Mucosa of rectum (tissue), 2 donors: ENCODE measurements at regions not wholly inside any gene's neighbourhood (a gene's known extent, or its start where the extent isn't known, plus 50 kb on each side); places are given as distances from the start of the nearest gene placed in this dataset.
A peak's percentile ranks its signal among the peaks of the same experiment; 100 is the strongest.

Experiments
- H3K27ac ChIP-seq, 2 donors: one replicate each; pipeline ENCODE4 v1.7.0; 2013; ENCODE audit warnings: inconsistent platforms in 2 of 2, low read depth in 2 of 2, low read length in 2 of 2
- H3K27me3 ChIP-seq, 2 donors: one replicate each; pipeline ENCODE4 v1.7.0; 2013; ENCODE audit warnings: low read length in 2 of 2; ENCODE audit not compliant: control insufficient read depth in 2 of 2, insufficient read depth in 2 of 2
- H3K36me3 ChIP-seq, 2 donors: one replicate each; pipeline ENCODE4 v1.7.0; 2013; ENCODE audit warnings: low read length in 2 of 2; ENCODE audit not compliant: control insufficient read depth in 2 of 2, insufficient read depth in 2 of 2
- H3K4me1 ChIP-seq, 2 donors: one replicate each; pipeline ENCODE4 v1.7.0; 2013; ENCODE audit warnings: low read length in 2 of 2, mild to moderate bottlenecking in 1 of 2; ENCODE audit not compliant: control insufficient read depth in 2 of 2, insufficient read depth in 2 of 2
- H3K4me3 ChIP-seq, 2 donors: one replicate each; pipeline ENCODE4 v1.7.0; 2013; ENCODE audit warnings: low read length in 2 of 2
- H3K9ac ChIP-seq, 2 donors: one replicate each; pipeline ENCODE4 v1.7.0; 2013; ENCODE audit warnings: low read length in 2 of 2, low read depth in 1 of 2, mild to moderate bottlenecking in 1 of 2
- H3K9me3 ChIP-seq, 2 donors: one replicate each; pipeline ENCODE4 v1.7.0; 2013; ENCODE audit warnings: low read length in 2 of 2; ENCODE audit not compliant: control insufficient read depth in 2 of 2
- donor health status: healthy.
- donor health status: Normal muscosa, but diverticular disease.

- H3K4me1 ChIP-seq = no peaks in the 10 kb centered on the region
- no peaks in the 10 kb centered on the region for H3K9me3 ChIP-seq
- no peaks in the 10 kb centered on the region for H3K36me3 ChIP-seq
- H3K27ac ChIP-seq = no peak overlapping the region
- no peaks in the 10 kb centered on the region for H3K27me3 ChIP-seq
- no peak overlapping the region for H3K9ac ChIP-seq
- no peak overlapping the region for H3K4me3 ChIP-seq
These were observed 216.5 kb upstream of the TMEM196 start for GRCh38 chr7:19989906-19990305.

- Histone ChIP-seq H3K9ac (no peak overlapping the region), H3K36me3 (no peaks in the 10 kb centered on the region), H3K9me3 (no peaks in the 10 kb centered on the region), H3K27me3 (no peaks in the 10 kb centered on the region), H3K4me1 (no peaks in the 10 kb centered on the region), H3K4me3 (no peak overlapping the region), H3K27ac (no peak overlapping the region)
These were observed 215.4 kb upstream of the TMEM196 start for GRCh38 chr7:19988860-19989259.

- Histone ChIP-seq H3K9ac (no peak overlapping the region), H3K27me3 (no peaks in the 10 kb centered on the region), H3K36me3 (no peaks in the 10 kb centered on the region), H3K27ac (no peak overlapping the region), H3K4me1 (no peaks in the 10 kb centered on the region), H3K4me3 (no peak overlapping the region), H3K9me3 (no peaks in the 10 kb centered on the region)
These were observed 210.8 kb upstream of the TMEM196 start for GRCh38 chr7:19984231-19984632.

- Histone ChIP-seq H3K36me3 (no peaks in the 10 kb centered on the region), H3K9me3 (no peaks in the 10 kb centered on the region), H3K27me3 (no peaks in the 10 kb centered on the region), H3K4me1 (no peaks in the 10 kb centered on the region), H3K9ac (no peak overlapping the region), H3K27ac (no peak overlapping the region), H3K4me3 (no peak overlapping the region)
These were observed 209.7 kb upstream of the TMEM196 start for GRCh38 chr7:19982841-19983835.

- no peak overlapping the region for H3K9ac ChIP-seq
- peaks cover 4 to 8% of the 10 kb centered on the region in 2 donors for H3K4me1 ChIP-seq
- no peak overlapping the region for H3K4me3 ChIP-seq
- no peaks in the 10 kb centered on the region for H3K9me3 ChIP-seq
- no peaks in the 10 kb centered on the region for H3K27me3 ChIP-seq
- no peak overlapping the region for H3K27ac ChIP-seq
- no peaks in the 10 kb centered on the region for H3K36me3 ChIP-seq
These were observed 200.2 kb upstream of the TMEM196 start for GRCh38 chr7:19973581-19973980.

GRCh38 chr7:19972876-19973275 lies 199.5 kb upstream of the TMEM196 start:
- H3K9me3 ChIP-seq = no peaks in the 10 kb centered on the region
- no peak overlapping the region for H3K9ac ChIP-seq
- H3K36me3 ChIP-seq = no peaks in the 10 kb centered on the region
- H3K27ac ChIP-seq = no peak overlapping the region
- H3K4me3 ChIP-seq = no peak overlapping the region
- H3K4me1 ChIP-seq = peaks cover 4 to 8% of the 10 kb centered on the region in 2 donors
- H3K27me3 ChIP-seq = no peaks in the 10 kb centered on the region

GRCh38 chr7:19971956-19972355 lies 198.5 kb upstream of the TMEM196 start:
- no peak overlapping the region for H3K9ac ChIP-seq
- peaks cover 4 to 8% of the 10 kb centered on the region in 2 donors for H3K4me1 ChIP-seq
- H3K27ac ChIP-seq = no peak overlapping the region
- H3K9me3 ChIP-seq = no peaks in the 10 kb centered on the region
- H3K4me3 ChIP-seq = no peak overlapping the region
- H3K36me3 ChIP-seq = no peaks in the 10 kb centered on the region
- no peaks in the 10 kb centered on the region for H3K27me3 ChIP-seq

- H3K4me3 ChIP-seq = no peak overlapping the region
- peaks cover 4 to 8% of the 10 kb centered on the region in 2 donors for H3K4me1 ChIP-seq
- no peaks in the 10 kb centered on the region for H3K36me3 ChIP-seq
- H3K9ac ChIP-seq = no peak overlapping the region
- H3K9me3 ChIP-seq = no peaks in the 10 kb centered on the region
- H3K27me3 ChIP-seq = no peaks in the 10 kb centered on the region
- H3K27ac ChIP-seq = no peak overlapping the region
These were observed 197.1 kb upstream of the TMEM196 start for GRCh38 chr7:19970514-19970913.

DNA sequence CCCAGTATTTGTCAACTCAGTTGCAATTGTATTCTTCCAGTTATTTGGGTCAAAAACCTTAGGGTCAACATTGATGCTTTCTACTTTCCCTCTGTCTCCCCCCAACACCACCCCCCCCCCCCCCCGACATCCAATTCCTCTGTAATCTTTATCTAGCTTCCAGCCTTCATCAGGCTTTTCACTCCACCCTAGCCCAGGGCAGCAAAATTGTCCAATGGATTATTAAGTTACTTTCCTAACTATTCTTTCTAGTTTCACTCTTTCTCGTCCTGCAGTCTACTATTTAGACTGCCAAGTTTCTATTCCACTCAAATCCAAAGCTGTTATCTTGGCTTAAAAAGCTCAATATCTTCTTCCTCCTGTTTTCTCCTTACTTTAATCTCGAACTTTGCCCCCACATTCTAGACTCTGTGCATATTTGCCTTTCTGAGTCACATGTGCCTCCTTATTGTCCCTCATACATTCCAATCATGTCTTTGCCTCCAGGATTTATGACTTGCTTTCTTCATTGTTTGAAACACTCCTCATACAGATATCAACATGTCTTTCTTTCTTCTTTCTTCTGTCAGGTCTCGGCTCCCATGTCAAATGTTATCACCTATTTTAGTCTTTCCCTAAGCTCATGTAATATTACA lies 196.6 kb upstream of the TMEM196 start:
- peaks cover 4 to 8% of the 10 kb centered on the region in 2 donors for H3K4me1 ChIP-seq
- no peaks in the 10 kb centered on the region for H3K36me3 ChIP-seq
- H3K9me3 ChIP-seq = no peaks in the 10 kb centered on the region
- H3K9ac ChIP-seq = no peak overlapping the region
- no peak overlapping the region for H3K27ac ChIP-seq
- H3K4me3 ChIP-seq = peak overlapping the region in 1 of 2 donors; percentile 4
- H3K27me3 ChIP-seq = no peaks in the 10 kb centered on the region

GRCh38 chr7:19964246-19964645 lies 190.8 kb upstream of the TMEM196 start:
- no peak overlapping the region for H3K4me3 ChIP-seq
- no peaks in the 10 kb centered on the region for H3K9me3 ChIP-seq
- no peaks in the 10 kb centered on the region for H3K4me1 ChIP-seq
- no peak overlapping the region for H3K9ac ChIP-seq
- no peaks in the 10 kb centered on the region for H3K36me3 ChIP-seq
- H3K27ac ChIP-seq = no peak overlapping the region
- H3K27me3 ChIP-seq = no peaks in the 10 kb centered on the region
